HG02610 (cell line): ENCODE measurements at regions not wholly inside any gene's neighbourhood (a gene's known extent, or its start where the extent isn't known, plus 50 kb on each side); places are given as distances from the start of the nearest gene placed in this dataset.
"Not testable (repeated sequence)": the region's sequence is repeated elsewhere in the genome, so short reads cannot be mapped to it uniquely, and the experiment has no call there.

Experiments used
- ATAC-seq: cut with Tn5 transposase; IDR thresholded peaks from one replicate; pipeline ENCODE4 v1.9.1; 2021; ENCODE audit warnings: mild to moderate bottlenecking, moderate library complexity; ENCODE audit not compliant: unreplicated experiment

- no peak for ATAC-seq
Measured at GRCh38 chr10:16231176-16231575, 205.6 kb upstream of the PTER start.

DNA sequence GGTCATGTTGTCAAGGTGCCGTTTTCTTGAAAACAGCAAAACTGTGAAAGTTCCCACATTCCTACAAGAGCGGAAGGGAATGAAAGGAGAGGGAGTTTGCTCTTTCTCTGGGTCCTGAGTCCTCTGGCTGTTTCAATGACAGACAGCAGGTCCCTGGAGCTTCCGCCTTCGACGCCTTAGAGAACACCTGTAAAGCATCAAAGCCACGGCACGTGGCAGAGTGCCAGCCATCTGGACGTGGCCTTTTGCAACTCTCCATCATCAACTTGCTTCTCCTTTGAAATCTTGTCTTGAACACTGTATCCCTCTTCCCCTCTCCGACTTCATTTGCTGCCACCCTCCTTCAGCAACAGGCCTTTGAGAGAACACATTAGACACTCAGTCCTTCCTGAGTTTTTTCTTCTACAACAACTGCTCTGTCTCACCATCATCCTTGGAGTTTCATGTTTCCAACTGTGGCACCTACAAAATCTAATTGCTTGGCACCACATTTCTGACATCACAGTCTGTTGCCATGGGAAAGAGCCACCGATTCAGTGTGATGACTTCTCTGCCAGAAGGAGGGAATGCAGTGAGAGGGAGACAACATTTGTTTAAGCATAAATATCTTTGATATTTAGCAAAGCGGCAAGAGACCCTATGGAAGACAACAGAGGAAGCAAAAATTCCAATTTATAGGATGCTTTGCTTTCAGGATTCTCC is 204.9 kb upstream of the PTER start:
- ATAC-seq, result no peak

GRCh38 chr10:16232441-16232840 is 204.4 kb upstream of the PTER start:
- ATAC-seq, result no peak

GRCh38 chr10:16234916-16235315 is 201.9 kb upstream of the PTER start:
- no peak for ATAC-seq

DNA sequence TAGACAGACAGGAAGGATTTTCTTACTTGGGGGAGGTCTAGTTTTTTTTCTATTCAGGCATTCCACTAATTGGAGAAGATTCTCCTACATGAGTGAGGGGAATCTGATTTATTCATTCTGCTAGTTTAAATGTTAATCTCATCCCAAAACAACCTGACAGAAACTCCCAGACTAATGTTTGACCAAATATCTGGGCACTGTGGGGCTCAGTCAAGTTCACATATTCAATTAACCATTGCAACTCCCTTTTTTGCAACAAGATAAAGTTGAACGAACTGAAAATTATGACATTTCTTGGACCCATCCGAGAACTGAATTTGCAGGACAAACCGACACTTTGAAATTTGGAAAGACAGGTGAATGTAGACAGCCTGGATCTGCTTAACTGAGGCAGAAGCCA is 194.4 kb upstream of the PTER start:
- no peak for ATAC-seq

- no peak for ATAC-seq
Measured at GRCh38 chr10:16242859-16243613, 193.8 kb upstream of the PTER start.

DNA sequence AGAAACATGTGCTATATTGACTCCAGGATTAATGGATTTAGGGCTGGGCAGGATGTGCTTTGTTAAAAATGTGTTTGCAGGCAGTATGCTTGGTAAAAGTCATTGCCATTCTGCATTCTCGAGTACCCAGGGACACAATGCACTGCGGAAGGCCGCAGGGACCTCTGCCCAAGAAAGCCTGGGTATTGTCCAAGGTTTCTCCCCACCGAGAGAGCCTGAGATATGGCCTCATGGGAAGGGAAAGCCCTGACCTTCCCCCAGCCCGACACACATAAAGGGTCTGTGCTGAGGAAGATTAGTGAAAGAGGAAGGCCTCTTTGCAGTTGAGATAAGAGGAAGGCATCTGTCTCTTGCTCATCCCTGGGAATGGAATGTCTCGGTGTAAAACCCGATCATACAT is 186.7 kb upstream of the PTER start:
- ATAC-seq, result not testable (repeated sequence)

DNA sequence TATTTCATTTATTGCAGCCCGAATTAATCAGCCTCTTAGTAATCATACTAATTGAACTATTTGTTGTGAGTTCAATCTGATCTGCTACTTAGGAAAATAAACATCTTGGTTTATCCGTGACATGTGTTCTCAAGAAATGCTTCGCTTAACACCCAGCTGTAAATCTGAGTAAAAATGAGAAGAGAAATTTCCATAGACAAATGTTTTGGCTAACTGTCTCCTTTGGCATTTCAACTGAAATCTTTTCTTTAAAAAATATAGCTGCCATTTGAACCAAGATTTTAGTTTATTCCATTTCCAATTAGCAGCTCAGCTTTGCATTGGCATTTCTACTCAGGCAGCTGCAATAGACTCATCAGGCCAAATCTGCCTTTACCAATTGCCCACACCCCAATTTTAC is 180.5 kb upstream of the PTER start:
- ATAC-seq, result no peak

DNA sequence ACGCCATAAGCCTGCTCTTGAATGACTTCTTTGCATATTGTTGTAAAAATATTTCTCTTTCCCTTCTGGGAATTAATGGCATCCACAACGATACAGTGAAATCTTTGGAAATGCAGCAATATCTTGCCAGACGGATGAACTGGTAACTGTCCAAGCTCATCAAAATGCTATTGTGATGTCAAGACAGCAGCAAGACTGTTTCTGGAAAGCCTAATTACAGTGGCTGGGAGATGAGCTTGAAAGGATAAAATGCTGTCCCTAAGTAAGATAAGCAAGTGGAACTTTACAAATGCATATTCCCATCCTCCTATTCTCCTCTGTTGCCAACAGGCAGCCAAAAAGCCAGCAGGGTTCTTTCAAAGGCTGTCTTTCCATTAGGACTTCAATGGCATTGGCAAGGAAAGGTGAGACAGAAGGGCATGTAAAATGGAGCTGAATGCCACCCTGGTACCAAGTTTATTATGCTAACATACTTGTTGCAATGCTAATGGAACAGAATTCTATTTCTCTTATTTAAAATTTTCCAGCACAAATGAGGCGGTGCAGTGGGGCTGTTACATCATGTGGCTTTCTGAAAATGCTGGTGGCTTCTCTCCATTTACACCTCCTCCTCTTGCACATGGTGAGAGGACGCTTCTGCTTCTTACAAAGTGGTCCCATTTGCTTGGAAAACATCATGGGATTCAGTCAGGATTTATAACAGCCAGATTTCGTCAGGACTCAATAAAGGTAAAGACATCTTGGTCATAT is 178.3 kb upstream of the PTER start:
- ATAC-seq, result no peak

DNA sequence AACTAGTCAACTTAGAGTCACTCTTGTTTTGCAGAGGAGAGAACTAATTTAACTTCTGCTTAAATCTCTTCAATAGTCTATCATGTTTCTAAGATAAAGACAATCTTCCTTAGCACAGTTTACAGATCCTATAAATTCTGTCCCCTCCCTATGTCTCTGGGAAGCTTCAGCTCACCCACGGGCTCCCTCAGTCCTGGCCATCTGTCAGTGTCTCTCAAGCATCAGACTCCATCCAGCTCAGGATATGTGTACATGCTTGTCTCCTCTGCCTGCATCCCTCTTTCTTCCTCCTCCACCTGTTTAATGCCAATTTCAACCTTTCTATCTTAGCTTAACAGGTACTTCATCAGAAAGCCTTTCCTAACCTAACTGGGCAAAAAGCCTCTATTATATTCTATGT is 177.1 kb upstream of the PTER start:
- ATAC-seq, result no peak

DNA sequence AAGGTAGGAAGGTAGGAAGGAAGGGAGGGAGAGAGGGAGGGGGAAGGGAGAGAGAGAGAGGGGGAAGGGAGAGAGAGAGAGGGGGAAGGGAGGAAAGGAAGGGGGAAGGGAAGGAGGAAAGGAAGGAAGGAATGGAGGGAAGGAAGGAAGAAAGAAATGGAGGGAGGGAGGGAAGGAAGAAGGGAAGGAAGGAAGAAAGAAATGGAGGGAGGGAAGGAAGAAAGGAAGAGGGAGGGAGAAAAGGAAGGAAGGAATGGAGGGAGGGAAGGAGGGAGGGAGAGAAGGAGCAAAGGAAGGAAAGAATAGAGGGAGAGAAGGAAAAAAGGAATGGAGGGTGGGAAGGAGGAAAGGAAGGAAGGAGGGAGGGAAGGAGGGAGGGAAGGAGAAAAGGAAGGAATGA is 176.4 kb upstream of the PTER start:
- no peak for ATAC-seq

- no peak for ATAC-seq
Measured at GRCh38 chr10:16271571-16271970, 165.2 kb upstream of the PTER start.

DNA sequence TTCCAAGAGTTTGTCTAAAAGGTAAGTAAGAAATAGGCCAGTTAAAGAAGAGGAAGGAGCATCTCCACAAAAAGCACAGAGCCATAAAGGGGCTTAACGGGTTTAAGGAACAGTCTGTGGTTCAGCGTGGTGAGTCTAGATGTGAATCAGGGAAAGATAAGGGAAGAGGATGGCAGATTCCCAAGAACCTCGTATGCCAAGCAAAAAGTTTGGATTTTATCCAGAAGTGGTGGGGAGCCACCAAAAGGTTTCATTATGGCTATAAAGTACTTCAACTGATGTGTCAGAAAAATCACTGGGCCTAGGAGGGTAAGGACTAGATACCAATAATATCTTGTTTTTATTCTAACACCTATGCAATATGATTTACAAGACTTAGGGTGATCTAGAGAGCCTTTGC is 161.9 kb upstream of the PTER start:
- no peak for ATAC-seq

DNA sequence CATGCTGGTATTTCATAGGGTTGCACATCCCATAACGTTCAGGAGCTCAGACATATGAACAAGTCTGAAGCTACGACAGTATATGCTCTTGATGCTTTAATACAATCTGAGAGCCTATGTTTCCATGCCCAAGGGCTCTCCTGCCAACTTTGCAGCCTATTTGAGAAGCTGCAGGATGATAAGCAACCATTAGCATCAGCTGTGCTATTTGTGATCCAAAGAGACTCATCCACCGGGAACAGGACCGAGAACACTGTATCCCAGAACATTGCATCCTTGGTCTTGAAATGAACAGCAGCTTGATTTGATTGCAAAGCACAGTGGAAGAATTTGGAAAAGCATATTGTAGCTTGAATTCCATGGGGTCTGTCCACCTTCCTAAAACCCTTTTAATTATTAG is 156.2 kb upstream of the PTER start:
- no peak for ATAC-seq

DNA sequence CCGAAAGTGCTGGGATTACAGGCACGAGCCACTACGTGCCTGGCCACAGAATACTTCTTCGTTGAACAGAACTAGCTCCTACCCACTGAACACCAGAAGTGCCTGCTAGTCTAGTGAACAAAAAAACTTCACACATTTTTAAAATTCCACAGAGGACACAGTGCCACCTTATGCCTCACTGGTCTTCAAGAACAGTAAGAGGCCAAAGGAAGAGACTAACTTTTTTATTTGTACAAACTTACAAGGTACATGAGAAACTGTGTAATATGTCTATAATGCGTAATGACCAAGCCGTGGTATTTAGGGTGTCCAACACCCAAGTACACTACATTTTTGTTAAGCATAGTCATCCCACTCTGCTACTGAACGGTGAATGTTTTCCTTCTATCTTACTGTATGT is 144.4 kb upstream of the PTER start:
- ATAC-seq, result no peak

GRCh38 chr10:16297069-16297468 is 139.7 kb upstream of the PTER start:
- no peak for ATAC-seq

DNA sequence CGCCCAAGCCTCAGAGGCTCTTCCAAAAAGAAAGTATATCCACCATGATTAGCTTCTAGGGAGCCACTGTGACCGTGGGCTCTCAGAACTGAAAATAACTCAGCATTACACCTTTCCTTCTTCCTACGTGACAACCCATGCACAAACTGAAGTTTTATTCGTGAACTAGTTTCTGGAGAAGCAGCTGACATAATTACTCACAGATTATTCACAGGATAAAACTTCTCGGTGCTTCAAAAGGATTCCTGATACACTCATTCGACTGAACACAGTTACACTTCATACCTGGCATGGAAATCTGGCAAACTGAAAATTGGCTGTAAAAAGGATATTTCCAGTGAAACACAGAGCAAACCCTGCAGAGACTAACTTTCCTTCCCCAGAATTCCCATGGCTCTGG is 139.2 kb upstream of the PTER start:
- ATAC-seq, result no peak

GRCh38 chr10:16304311-16304710 is 132.5 kb upstream of the PTER start:
- no peak for ATAC-seq

GRCh38 chr10:16310440-16310839 is 126.4 kb upstream of the PTER start:
- ATAC-seq, result no peak

GRCh38 chr10:16314259-16314658 is 122.6 kb upstream of the PTER start:
- no peak for ATAC-seq

DNA sequence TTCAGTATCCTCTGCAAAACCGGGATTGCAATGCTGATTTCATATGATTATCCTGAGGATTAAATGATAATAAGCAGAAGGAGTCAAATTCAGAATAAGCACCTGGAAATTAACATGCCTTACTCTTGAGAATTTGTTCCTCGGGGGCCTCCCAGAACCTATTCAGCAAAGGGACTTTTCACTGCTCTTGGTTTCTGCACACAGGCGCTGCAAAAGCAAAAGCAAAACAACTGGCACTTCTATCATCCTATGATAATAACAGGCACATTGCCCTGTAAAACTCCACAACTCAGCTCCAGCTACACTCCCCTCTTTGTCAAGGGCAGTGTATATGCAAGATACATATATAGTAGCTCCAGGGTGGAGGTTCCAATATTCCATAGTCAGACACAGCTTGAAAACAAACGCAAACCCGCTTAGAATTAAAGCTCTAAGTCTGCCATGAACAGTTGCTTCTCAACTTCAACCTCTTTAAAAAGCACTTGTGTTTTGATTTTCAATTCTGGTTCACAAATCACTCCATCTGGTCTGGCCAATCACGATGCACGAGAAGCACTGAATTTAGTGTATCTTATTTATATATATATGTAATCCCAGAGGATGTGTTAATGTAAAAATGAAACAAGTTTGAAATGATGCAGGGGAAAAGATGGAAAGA is 119.9 kb upstream of the PTER start:
- no peak for ATAC-seq
